MM.1S (cell line): ENCODE measurements at regions not wholly inside any gene's neighbourhood (a gene's known extent, or its start where the extent isn't known, plus 50 kb on each side); places are given as distances from the start of the nearest gene placed in this dataset.

ENCODE experiments used
- CTCF ChIP-seq: fragments of 300-600 bp; sonication (generic); IDR thresholded peaks from 2 replicates; pipeline ENCODE4 v1.5.1; 2016; ENCODE audit warnings: antibody characterized with exemption, low read length, mixed read lengths
- EZH2 ChIP-seq: fragments of 300-600 bp; sonication (generic); optimal IDR thresholded peaks from 2 replicates; pipeline ENCODE3; 2017; ENCODE audit warnings: low read depth, mild to moderate bottlenecking, antibody characterized with exemption, low read length, mixed read lengths
- EZH2phosphoT487 ChIP-seq: fragments of 300-600 bp; sonication (generic); IDR thresholded peaks from 2 replicates; pipeline ENCODE4 v1.6.1; 2018; ENCODE audit warnings: antibody characterized with exemption, low read length

- TF ChIP-seq CTCF (no peak), EZH2phosphoT487 (no peak), EZH2 (no peak)
These were observed 207.1 kb downstream of the GUCY2F start for GRCh38 chrX:109274806-109275205.
